ENCODE measurements at regions not wholly inside any gene's neighbourhood (a gene's known extent, or its start where the extent isn't known, plus 50 kb on each side); places are given as distances from the start of the nearest gene placed in this dataset.
"Not testable (repeated sequence)": the region's sequence is repeated elsewhere in the genome, so short reads cannot be mapped to it uniquely, and the experiment has no call there.

- DNase-seq (ENCODE audit: low read depth), result no peak
Observed at GRCh38 chr2:20499387-20499786, 52.5 kb downstream of the RHOB start.

DNA sequence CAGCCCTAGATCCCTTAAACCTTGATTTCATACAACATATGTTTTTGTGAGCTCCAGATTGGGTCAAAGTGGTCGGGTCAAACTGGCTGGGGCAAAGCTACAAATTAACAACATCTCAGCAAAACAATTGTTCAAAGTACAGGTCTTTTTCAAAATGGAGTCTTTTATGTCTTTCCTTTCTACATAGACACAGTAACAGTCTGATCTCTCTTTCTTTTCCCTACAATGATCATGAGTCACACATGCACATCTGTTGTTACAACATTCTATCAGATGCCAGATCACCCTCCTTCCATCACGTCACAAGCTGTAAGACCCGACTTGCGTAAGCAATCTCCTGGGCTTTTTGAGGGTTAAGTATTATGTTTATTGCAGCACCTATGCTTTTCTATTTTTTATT is 55.1 kb downstream of the RHOB start:
- DNase-seq (ENCODE audit: low read depth), result peak; percentile 94

DNA sequence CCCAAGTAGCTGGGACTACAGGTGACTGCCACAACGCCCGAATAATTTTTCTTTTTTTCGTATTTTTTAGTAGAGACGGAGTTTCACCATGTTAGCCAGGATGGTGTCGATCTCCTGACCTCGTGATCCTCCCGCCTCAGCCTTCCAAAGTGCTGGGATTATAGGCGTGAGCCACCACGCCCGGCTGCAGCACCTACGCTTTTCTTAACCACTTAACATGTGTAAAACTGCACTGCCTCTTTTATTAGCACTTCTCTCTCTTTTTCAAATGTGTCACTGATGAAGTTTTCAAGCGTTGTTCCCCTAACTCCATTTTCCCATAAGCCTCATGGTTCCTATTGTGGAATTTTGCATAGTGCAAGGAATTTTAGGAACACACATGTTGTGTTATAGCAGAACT is 55.6 kb downstream of the RHOB start:
- DNase-seq (ENCODE audit: low read depth), result not testable (repeated sequence)

DNA sequence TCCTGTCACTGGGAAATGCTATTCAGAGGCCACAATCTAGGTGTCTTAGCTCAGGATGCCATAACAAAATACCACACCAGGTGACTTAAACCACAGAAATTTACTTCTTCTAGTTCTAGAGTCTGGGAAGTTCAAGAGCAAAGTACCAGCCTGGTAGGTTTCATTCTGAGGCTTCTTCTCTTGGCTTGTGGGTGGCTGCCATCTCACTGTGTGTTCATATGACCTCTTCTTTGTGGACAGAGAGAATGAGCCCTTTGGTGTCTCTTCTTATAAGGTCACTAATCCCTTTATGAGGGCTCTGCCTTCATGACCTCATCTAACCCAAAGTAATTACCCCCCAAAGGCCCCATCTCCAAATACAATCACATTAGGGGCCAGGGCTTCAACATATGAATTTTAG is 57.3 kb downstream of the RHOB start:
- DNase-seq (ENCODE audit: low read depth), result no peak

GRCh38 chr2:20506201-20506685 is 59.4 kb downstream of the RHOB start:
- no peak for DNase-seq (ENCODE audit: low read depth)

DNA sequence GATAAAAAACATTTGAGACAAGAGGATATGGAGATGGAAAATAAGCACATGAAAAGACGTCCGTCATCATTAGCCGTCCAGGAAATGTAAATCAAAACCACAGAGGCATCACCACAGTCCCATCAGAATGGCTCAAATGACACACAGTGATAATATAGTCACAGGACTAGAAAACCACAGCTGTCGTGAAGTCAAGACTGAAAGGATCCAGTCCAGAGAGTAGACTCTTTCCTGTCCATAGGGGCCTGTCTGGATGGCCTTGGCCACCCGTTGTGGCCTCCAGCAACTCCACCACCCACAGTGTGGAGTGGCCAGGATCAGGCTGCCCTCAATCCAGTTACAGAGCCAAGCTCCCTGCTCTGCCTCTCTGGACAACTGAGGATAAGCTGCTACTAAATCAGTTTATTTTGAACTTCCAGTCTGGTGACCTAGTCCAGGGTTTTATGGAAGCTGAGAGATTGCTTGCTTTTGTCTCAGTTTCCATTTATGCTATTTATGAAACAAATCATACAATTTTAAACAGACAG is 60.4 kb downstream of the RHOB start:
- no peak for DNase-seq (ENCODE audit: low read depth)

DNA sequence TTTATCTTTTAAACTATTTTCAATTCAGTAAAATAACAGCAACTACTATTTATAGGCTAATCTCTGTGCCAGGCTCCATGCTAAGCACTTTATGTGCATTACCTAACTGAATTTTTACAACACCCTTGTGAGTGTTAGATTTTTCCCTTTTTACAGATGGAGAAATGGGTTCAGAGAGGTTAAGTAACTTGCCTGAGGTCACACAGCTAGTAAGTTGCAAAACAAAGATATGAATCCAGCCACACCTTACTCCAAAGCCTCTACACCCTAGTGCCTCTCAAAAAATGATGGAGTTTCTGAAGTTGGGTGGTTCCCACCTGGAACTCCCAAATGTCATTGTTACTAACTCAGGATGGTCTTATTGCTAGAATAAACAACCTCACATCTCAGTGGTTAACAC is 60.8 kb downstream of the RHOB start:
- no peak for DNase-seq (ENCODE audit: low read depth)

GRCh38 chr2:20509301-20509769 is 62.5 kb downstream of the RHOB start:
- DNase-seq (ENCODE audit: low read depth), result no peak

- no peak for DNase-seq (ENCODE audit: low read depth)
Observed at GRCh38 chr2:20509770-20510490, 63.1 kb downstream of the RHOB start.

- DNase-seq (ENCODE audit: low read depth), result no peak
Observed at GRCh38 chr2:20511130-20511529, 64.3 kb downstream of the RHOB start.

GRCh38 chr2:20512061-20512605 is 65.3 kb downstream of the RHOB start:
- DNase-seq (ENCODE audit: low read depth), result no peak

DNA sequence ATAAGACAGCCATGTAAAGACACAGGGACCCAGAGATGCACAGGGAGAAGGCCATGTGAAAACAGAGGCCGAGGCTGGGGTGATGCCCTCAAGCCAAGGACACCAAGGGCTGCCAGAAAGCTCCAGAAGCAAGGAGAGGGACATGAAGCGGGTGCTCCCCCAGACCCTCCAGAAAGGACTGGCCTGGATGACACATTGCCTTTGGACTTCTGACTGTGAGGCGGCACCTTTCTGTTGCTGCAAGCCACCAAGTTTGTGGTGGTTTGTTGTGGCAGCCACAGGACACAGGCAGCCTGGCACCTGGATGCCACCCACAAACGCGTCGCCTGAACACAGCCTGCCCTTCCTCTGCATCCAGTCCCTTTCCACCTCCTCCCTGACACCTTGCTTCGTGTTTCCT is 67.1 kb downstream of the RHOB start:
- DNase-seq (ENCODE audit: low read depth), result no peak

DNA sequence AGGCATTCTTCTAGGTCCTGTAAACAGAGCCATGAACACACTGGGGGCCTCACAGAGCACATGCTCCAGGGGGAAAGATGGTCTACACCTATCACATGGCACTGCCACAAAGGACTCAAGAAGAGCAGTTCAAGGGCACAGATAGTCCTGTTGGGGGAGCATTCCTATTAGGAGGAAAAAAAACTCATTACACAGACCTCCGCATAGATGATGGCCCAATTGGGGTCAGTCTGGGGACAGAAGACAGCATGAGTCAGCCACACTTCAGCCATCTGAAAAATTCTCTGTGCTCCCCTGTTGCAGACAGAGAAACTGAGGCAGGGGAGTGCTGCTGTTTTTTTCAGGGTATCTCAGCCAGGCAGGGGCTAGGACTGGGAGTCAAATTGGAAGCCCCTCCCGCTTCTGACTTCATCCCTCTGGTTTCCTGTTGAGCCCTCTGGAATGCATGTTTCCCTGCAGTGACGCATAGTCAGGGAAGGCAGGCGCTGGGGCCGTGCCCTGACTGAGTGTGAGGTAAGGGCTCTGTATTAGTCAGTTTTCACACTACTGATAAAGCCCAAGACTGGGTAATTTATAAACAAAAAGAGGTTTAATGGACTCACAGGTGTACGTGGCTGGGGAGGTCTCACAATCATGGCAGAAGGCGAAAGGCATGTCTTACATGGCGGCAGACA is 67.9 kb downstream of the RHOB start:
- DNase-seq (ENCODE audit: low read depth), result peak; percentile 95

DNA sequence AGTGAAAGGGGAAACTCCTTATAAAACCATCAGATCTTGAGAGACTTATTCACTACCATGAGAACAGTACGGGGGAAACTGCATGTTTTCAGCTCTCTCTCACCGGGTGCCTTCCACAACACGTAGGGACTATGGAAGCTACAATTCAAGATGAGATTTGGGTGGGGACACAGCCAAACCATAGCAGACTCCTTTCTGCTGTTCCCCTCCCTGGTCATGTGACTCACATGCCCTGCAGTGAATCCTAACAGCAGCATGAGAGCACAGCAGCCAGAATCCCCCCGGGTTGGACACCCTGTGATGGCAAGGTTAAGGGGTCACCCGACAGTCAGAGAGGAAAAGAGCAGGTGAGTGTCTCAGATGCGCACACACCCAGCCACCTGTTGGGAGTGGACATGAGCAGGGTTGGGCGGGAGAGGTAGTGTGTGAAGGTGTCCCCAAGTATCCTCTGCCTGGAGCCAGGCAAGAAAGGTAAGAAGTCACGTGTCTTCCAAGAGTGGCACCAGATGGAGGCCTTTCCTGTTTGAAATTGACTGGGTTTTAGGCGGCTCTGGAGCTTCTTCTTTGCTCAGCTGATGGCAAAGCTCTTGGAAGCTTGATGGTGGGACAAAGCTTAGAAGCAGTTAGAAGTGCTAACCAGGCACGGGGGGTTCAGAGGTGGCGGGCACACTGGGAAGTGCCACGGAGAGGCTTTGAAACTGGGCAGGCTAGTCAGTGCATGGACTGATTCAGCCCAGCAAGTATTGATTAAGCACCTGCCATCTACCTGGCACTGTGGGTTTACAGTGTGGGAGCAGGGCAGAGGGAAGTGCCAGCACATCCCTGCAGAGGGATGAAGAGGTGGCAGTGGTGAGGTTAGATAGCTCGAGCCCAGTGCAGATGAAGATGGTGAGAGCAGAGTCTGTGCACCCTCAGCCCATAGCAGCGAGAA is 68.7 kb downstream of the RHOB start:
- DNase-seq (ENCODE audit: low read depth), result no peak

GRCh38 chr2:20516291-20516645 is 69.4 kb downstream of the RHOB start:
- no peak for DNase-seq (ENCODE audit: low read depth)

DNA sequence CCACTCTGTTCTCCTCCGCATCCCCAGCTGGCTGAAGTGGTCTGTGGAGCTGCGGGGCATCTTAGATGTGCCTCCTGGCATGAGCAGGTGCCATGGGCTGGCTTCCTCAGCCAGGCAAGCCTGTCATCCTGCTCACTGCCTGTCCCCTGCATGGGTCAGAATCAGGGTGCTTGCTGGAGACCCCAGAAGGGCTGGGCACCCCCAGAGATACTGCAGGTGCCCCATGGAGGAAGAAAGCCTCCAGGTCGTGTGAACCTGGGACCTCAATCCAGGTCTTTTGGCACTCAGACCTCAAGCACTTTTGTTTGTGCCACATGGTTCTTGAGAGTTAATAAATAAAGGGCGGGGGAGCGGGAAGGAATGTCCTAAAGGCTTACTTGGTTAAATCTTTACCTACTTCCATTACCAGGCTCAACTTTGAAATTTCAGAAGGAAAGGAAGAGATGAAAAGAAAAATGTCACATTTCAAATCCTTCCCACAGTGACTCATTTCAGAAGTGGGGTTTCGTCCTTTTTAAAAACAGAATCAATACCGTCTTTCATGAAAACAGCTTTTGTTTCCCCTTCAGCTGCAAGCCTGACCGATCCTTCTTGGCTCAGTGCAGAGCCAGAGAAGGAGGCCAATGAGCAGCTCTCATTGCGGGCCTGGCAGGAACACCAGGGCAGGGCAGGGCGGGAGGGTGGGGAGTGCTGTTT is 69.9 kb downstream of the RHOB start:
- no peak for DNase-seq (ENCODE audit: low read depth)

- DNase-seq (ENCODE audit: low read depth), result no peak
Observed at GRCh38 chr2:20519309-20519708, 72.4 kb downstream of the RHOB start.

DNA sequence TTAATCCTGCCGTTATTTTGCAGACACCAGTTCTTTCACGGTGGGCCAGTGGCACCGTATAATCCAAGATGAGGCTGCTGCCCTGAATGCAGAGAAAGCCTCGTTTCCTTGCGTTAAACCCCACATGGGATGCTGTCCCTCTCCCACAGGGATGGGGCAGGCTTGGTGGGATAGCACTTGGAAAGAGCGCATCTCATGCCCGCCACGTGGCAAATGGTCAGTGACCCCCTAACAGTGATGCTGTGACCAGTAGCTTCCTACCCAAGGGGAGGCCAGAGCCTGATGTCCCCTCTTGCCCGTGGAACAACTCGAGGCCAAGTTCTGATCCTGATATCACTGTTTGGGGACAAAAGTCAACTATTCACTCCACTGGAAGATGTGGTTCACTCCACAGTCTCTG is 73.3 kb downstream of the RHOB start:
- DNase-seq (ENCODE audit: low read depth), result no peak

DNA sequence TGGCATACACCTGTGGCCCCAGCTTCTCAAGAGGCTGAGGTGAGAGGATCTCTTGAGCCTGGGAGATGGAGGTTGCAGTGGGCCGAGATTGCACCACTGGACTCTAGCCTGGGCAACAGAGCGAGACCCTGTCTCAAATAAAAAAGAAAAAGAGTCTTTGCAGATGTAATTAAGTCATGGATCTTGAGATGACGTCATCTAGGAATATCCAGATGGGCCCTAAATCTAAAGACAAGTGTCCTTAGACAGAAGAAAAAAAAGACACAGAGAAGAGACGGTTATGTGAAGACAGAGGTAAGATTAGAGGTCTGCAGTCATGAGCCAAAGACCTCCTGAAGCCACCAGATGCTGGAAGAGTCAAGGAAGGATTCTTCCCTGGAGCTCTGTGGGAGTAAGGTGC is 74.3 kb downstream of the RHOB start:
- DNase-seq (ENCODE audit: low read depth), result no peak

DNA sequence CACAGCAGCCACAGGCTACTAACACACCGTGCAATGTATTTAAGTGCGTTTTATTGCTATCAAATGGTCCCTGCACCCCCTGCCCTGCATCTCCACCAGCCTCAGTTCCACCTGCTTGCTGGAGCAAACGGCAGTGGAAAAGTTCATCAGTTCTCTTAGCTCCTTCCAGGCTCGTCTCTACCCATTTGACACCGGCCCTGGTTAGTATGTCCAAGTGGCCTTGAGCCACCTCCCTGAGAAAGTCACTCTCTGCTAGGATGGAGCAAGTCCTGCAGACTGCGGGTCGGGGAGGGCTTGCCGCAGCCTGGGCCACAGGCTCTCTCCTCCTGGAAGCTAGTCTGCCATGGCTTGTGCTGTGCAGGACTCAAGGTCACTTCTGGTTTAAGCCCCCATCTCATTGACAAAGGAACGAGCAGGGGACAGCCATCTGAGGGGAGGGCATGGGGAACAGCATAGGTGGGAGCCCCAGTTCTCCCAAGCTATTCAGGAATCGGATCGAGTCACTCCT is 74.9 kb downstream of the RHOB start:
- no peak for DNase-seq (ENCODE audit: low read depth)

Data from non-pigmented ciliary epithelial cell (primary cell).